ENCODE measurements at regions not wholly inside any gene's neighbourhood (a gene's known extent, or its start where the extent isn't known, plus 50 kb on each side); places are given as distances from the start of the nearest gene placed in this dataset.

DNA sequence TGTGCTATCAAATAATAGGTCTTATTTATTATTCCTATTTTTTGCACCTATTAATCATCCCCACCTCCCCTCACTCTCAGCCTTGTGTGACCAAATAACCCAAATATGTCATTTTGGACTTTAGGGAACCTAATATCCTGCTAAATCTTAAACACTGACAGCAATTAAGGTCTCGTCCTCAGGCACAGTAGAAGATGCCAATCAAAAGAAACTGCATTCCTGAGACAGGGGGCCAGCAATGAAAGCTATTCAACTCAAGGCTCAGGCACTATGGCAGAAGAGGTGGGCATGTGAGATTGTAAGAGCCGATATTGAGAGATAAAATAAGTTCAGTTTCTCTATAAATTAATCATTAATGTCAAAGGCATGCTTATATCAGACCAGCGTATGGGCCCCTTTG is 1437.7 kb upstream of the PCDH9 start:
- no peak overlapping the region for H3K4me3 ChIP-seq (ENCODE audit: low read depth, low read length)
- H3K27me3 ChIP-seq (ENCODE audit: control insufficient read depth, insufficient read depth, low read length) = no peaks in the 10 kb centered on the region
- no peak for DNase-seq (ENCODE audit: low read depth)
- CTCF ChIA-PET = no interaction called here
- POLR2A ChIA-PET = no interaction called here
- H3K36me3 ChIP-seq (ENCODE audit: control insufficient read depth, insufficient read depth, low read length) = no peaks in the 10 kb centered on the region
- no peak for TF ChIP-seq CTCF (IDR thresholded peaks at IDR 0.05; ENCODE audit: insufficient read depth, low read depth, low read length)

DNA sequence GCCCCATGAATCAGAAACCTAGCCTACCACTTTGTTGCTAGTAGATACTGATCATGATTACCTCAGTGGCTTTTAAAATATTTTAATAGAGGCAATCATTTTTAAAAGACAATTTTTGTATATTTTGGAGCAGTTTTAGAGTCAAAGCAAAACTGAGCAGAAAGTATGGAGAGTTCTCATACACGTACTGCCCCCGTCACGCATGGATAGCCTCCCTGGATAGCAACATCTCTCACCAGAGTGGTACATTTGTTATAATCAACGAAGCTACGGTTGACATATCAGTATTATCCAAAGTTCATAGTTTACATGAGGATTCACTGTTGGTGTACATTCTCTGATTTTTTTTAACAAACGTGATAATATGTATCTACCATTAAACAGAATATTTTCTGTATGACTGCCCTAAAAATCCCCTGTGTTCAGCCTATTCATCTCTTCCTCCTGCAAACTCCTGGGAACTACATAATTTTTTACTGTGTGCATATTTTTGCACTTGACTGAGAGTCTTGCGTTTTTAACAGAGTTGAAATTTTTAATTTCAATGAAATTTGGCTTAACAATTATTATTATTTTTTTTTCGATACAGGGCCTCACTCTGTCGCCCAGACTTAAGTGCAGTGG is 1436.8 kb upstream of the PCDH9 start:
- DNase-seq (ENCODE audit: low read depth) = no peak
- no peak for TF ChIP-seq CTCF (IDR thresholded peaks at IDR 0.05; ENCODE audit: insufficient read depth, low read depth, low read length)
- Histone ChIP-seq H3K27me3 (ENCODE audit: control insufficient read depth, insufficient read depth, low read length) (no peaks in the 10 kb centered on the region), H3K36me3 (ENCODE audit: control insufficient read depth, insufficient read depth, low read length) (no peaks in the 10 kb centered on the region), H3K4me3 (ENCODE audit: low read depth, low read length) (no peak overlapping the region)
- CTCF ChIA-PET = no interaction called here
- POLR2A ChIA-PET = no interaction called here

DNA sequence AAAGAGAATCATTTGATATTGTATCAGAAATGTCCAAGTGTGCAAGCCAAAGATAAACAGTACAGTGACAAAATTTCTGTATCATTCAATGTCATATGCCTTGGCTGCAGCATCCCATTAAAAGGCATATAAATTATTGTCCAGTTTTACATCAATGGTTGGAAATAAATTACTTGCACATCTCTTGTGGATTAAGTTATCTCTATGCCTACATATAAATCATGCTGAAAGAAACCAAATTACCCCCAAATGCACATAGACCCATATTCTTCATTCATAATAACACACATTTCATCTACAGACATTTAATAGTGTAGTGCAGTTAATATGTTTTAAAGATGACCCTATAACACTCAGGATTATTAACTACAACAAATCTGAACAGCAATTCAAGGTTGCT is 1415.7 kb upstream of the PCDH9 start:
- Histone ChIP-seq H3K4me3 (ENCODE audit: low read depth, low read length) (no peak overlapping the region), H3K27me3 (ENCODE audit: control insufficient read depth, insufficient read depth, low read length) (no peaks in the 10 kb centered on the region), H3K36me3 (ENCODE audit: control insufficient read depth, insufficient read depth, low read length) (no peaks in the 10 kb centered on the region)
- ChIA-PET CTCF (no interaction called here), POLR2A (no interaction called here)
- no peak for DNase-seq (ENCODE audit: low read depth)
- no peak for TF ChIP-seq CTCF (IDR thresholded peaks at IDR 0.05; ENCODE audit: insufficient read depth, low read depth, low read length)

- ChIA-PET CTCF (no interaction called here), POLR2A (no interaction called here)
- Histone ChIP-seq H3K36me3 (ENCODE audit: control insufficient read depth, insufficient read depth, low read length) (no peaks in the 10 kb centered on the region), H3K27me3 (ENCODE audit: control insufficient read depth, insufficient read depth, low read length) (no peaks in the 10 kb centered on the region), H3K4me3 (ENCODE audit: low read depth, low read length) (no peak overlapping the region)
- DNase-seq (ENCODE audit: low read depth) = no peak
- no peak for TF ChIP-seq CTCF (IDR thresholded peaks at IDR 0.05; ENCODE audit: insufficient read depth, low read depth, low read length)
These were observed 1414.5 kb upstream of the PCDH9 start for GRCh38 chr13:68644611-68645010.

GRCh38 chr13:68636784-68637183 is 1406.6 kb upstream of the PCDH9 start:
- H3K4me3 ChIP-seq (ENCODE audit: low read depth, low read length) = no peak overlapping the region
- ChIA-PET POLR2A (no interaction called here), CTCF (no interaction called here)
- TF ChIP-seq CTCF (IDR thresholded peaks at IDR 0.05; ENCODE audit: insufficient read depth, low read depth, low read length) = no peak
- DNase-seq (ENCODE audit: low read depth) = no peak
- H3K36me3 ChIP-seq (ENCODE audit: control insufficient read depth, insufficient read depth, low read length) = no peaks in the 10 kb centered on the region
- H3K27me3 ChIP-seq (ENCODE audit: control insufficient read depth, insufficient read depth, low read length) = no peaks in the 10 kb centered on the region

Measured in BJ (cell line).